ENCODE measurements at regions not wholly inside any gene's neighbourhood (a gene's known extent, or its start where the extent isn't known, plus 50 kb on each side); places are given as distances from the start of the nearest gene placed in this dataset.

GRCh38 chr2:223542501-223542900 lies 59.7 kb downstream of the SCG2 start:
- Histone ChIP-seq H3K36me3 (ENCODE audit: control insufficient read depth, insufficient read depth, low read length) (no peaks in the 10 kb centered on the region), H2AFZ (no peak overlapping the region), H3K9ac (no peak overlapping the region), H3K4me3 (ENCODE audit: low read depth, low read length) (no peak overlapping the region), H3K27me3 (ENCODE audit: control insufficient read depth, insufficient read depth, low read length) (no peaks in the 10 kb centered on the region), H3K79me2 (no peaks in the 10 kb centered on the region), H3K4me2 (ENCODE audit: low read length) (no peak overlapping the region), H3K27ac (no peak overlapping the region), H3K9me3 (ENCODE audit: control insufficient read depth, low read length) (no peaks in the 10 kb centered on the region), H3K4me1 (peaks cover 18% of the 10 kb centered on the region)
- no peak for TF ChIP-seq CTCF (IDR thresholded peaks at IDR 0.05)

- H3K79me2 ChIP-seq, result no peaks in the 10 kb centered on the region
- H3K4me3 ChIP-seq (ENCODE audit: low read depth, low read length), result no peak overlapping the region
- no peak overlapping the region for H3K27ac ChIP-seq
- no peak for TF ChIP-seq CTCF (IDR thresholded peaks at IDR 0.05)
- no peak overlapping the region for H3K4me2 ChIP-seq (ENCODE audit: low read length)
- no peaks in the 10 kb centered on the region for H3K4me1 ChIP-seq
- no peak overlapping the region for H2AFZ ChIP-seq
- no peaks in the 10 kb centered on the region for H3K36me3 ChIP-seq (ENCODE audit: control insufficient read depth, insufficient read depth, low read length)
- no peaks in the 10 kb centered on the region for H3K27me3 ChIP-seq (ENCODE audit: control insufficient read depth, insufficient read depth, low read length)
- no peaks in the 10 kb centered on the region for H3K9me3 ChIP-seq (ENCODE audit: control insufficient read depth, low read length)
- no peak overlapping the region for H3K9ac ChIP-seq
Observed at GRCh38 chr2:223545406-223545805, 56.8 kb downstream of the SCG2 start.

- Histone ChIP-seq H3K4me2 (ENCODE audit: low read length) (no peak overlapping the region), H2AFZ (no peak overlapping the region), H3K9me3 (ENCODE audit: control insufficient read depth, low read length) (no peaks in the 10 kb centered on the region), H3K36me3 (ENCODE audit: control insufficient read depth, insufficient read depth, low read length) (no peaks in the 10 kb centered on the region), H3K9ac (no peak overlapping the region), H3K27me3 (ENCODE audit: control insufficient read depth, insufficient read depth, low read length) (no peaks in the 10 kb centered on the region), H3K79me2 (no peaks in the 10 kb centered on the region), H3K4me1 (no peaks in the 10 kb centered on the region), H3K27ac (no peak overlapping the region), H3K4me3 (ENCODE audit: low read depth, low read length) (no peak overlapping the region)
- no peak for TF ChIP-seq CTCF (IDR thresholded peaks at IDR 0.05)
Observed at GRCh38 chr2:223545830-223546229, 56.3 kb downstream of the SCG2 start.
